ENCODE measurements at regions not wholly inside any gene's neighbourhood (a gene's known extent, or its start where the extent isn't known, plus 50 kb on each side); places are given as distances from the start of the nearest gene placed in this dataset.

DNA sequence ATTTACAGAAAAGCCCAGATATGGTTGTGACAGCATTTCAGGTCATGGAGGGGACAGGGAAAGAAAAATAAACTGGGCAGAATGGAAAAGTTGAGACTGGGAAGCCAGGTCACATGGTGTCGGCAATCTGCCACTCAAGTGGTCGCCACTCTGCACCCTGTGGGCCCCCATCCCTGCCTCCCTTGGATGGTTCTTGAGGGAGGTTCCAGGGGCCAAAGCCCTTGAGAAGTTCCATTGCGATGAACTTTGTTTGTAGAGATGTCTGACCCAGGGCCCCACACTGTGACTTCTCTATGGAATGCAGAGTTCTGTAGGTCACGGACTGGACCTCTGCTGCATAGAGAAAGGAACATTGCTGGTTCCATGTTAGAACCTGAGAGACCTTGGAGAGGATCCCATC is 105.7 kb upstream of the SLC14A2 start:
- Histone ChIP-seq H3K4me3 (ENCODE audit: severe bottlenecking) (no peak overlapping the region), H3K27me3 (ENCODE audit: insufficient read depth, poor library complexity, severe bottlenecking) (no peaks in the 10 kb centered on the region), H3K36me3 (ENCODE audit: low read depth) (no peaks in the 10 kb centered on the region), H3K9me3 (ENCODE audit: severe bottlenecking) (no peaks in the 10 kb centered on the region), H3K27ac (ENCODE audit: poor library complexity, severe bottlenecking) (no peak overlapping the region), H3K4me1 (ENCODE audit: insufficient read depth, poor library complexity, severe bottlenecking) (no peaks in the 10 kb centered on the region)
- TF ChIP-seq, protein P1, sequence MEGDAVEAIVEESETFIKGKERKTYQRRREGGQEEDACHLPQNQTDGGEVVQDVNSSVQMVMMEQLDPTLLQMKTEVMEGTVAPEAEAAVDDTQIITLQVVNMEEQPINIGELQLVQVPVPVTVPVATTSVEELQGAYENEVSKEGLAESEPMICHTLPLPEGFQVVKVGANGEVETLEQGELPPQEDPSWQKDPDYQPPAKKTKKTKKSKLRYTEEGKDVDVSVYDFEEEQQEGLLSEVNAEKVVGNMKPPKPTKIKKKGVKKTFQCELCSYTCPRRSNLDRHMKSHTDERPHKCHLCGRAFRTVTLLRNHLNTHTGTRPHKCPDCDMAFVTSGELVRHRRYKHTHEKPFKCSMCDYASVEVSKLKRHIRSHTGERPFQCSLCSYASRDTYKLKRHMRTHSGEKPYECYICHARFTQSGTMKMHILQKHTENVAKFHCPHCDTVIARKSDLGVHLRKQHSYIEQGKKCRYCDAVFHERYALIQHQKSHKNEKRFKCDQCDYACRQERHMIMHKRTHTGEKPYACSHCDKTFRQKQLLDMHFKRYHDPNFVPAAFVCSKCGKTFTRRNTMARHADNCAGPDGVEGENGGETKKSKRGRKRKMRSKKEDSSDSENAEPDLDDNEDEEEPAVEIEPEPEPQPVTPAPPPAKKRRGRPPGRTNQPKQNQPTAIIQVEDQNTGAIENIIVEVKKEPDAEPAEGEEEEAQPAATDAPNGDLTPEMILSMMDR (IDR thresholded peaks at IDR 0.05; ENCODE audit: poor library complexity, severe bottlenecking): no peak
- no peak for ATAC-seq (ENCODE audit: low read depth)
- DNase-seq (ENCODE audit: low spot score): no peak

DNA sequence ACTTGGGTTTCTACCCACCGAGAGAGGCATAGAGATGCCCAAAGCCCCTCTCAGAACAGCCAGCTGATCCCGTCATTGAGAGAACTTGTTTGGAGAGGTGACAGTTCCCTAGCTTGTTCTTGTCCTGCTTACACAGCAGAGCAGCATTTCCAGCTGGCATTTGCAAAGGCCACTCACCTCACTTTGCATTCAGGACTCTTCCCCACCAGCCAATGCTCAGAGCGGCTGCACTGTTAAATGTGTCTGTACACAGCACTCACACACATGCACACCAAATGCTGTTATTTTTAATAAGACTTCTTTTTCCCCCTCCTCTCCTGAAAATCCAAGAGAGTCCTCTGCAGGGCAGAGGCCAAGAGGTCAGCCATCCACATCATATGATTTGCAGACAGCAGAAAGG is 104.6 kb upstream of the SLC14A2 start:
- no peaks in the 10 kb centered on the region for H3K9me3 ChIP-seq (ENCODE audit: severe bottlenecking)
- no peak overlapping the region for H3K27ac ChIP-seq (ENCODE audit: poor library complexity, severe bottlenecking)
- DNase-seq (ENCODE audit: low spot score) (no peak), ATAC-seq (ENCODE audit: low read depth) (no peak)
- H3K4me3 ChIP-seq (ENCODE audit: severe bottlenecking): no peak overlapping the region
- TF ChIP-seq, protein P1 (IDR thresholded peaks at IDR 0.05; ENCODE audit: poor library complexity, severe bottlenecking): no peak
- no peaks in the 10 kb centered on the region for H3K27me3 ChIP-seq (ENCODE audit: insufficient read depth, poor library complexity, severe bottlenecking)
- H3K36me3 ChIP-seq (ENCODE audit: low read depth): no peaks in the 10 kb centered on the region
- no peaks in the 10 kb centered on the region for H3K4me1 ChIP-seq (ENCODE audit: insufficient read depth, poor library complexity, severe bottlenecking)

DNA sequence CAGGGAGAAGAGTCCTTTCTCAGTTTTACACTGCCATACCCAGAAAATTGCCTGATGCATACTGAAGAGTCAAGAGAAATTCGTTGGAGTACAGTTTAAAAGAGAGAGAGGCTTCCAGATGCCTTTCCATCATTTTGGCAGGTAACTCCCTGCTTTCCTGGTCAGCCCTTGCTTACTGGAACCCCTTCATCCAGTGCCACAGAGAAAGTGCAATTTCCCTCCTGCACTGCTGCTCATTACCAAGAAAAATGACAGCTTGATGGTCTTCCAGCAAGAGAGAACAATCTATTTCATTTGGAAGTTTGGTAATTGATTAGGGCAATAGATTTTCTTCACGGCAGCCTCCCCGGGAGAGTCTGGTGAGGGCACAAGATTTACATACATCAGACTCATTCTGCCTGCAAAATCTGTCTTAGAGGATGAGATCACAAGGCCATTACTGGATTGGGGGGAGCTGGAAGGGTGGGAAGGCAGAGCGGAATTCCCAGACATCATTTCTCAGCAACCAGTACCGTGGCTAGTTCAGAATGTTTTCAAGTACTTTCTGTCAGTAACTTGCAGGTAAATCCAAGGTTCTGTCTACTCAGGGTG is 102.8 kb upstream of the SLC14A2 start:
- TF ChIP-seq, protein P1 (IDR thresholded peaks at IDR 0.05; ENCODE audit: poor library complexity, severe bottlenecking): no peak
- no peak for ATAC-seq (ENCODE audit: low read depth)
- H3K36me3 ChIP-seq (ENCODE audit: low read depth): no peaks in the 10 kb centered on the region
- H3K4me3 ChIP-seq (ENCODE audit: severe bottlenecking): no peak overlapping the region
- DNase-seq (ENCODE audit: low spot score): no peak
- no peak overlapping the region for H3K27ac ChIP-seq (ENCODE audit: poor library complexity, severe bottlenecking)
- no peaks in the 10 kb centered on the region for H3K27me3 ChIP-seq (ENCODE audit: insufficient read depth, poor library complexity, severe bottlenecking)
- H3K4me1 ChIP-seq (ENCODE audit: insufficient read depth, poor library complexity, severe bottlenecking): no peaks in the 10 kb centered on the region
- H3K9me3 ChIP-seq (ENCODE audit: severe bottlenecking): no peaks in the 10 kb centered on the region

DNA sequence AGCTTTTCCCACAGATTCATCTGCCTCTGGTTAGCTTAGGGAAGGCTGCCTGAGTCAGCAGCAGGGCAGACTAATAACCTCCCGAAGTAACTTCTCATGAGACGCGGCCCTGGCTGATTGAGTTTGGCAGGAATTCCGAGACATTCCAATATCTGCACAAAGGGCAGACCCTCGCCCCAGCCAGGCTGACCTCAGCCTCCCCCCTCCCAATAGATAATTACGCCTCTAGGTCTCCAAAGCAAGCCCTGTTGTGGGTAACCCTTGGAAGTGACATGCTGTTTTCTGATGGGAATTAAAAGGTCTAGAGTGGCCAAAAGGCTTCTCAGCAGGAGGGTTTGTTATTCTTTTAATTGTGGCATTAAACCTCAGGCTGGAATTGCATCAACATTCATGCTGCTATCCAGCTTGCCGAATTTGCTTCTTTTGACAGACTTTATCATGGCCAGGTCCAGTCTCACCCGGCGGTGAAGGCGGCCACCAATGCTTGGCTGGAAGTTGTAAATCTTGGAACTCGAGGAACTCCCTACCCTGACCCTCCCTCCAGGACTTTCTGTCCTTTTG is 98.0 kb upstream of the SLC14A2 start:
- H3K27ac ChIP-seq (ENCODE audit: poor library complexity, severe bottlenecking): no peak overlapping the region
- no peaks in the 10 kb centered on the region for H3K36me3 ChIP-seq (ENCODE audit: low read depth)
- ATAC-seq (ENCODE audit: low read depth) (no peak), DNase-seq (ENCODE audit: low spot score) (no peak)
- no peaks in the 10 kb centered on the region for H3K9me3 ChIP-seq (ENCODE audit: severe bottlenecking)
- H3K4me1 ChIP-seq (ENCODE audit: insufficient read depth, poor library complexity, severe bottlenecking): no peaks in the 10 kb centered on the region
- H3K27me3 ChIP-seq (ENCODE audit: insufficient read depth, poor library complexity, severe bottlenecking): no peaks in the 10 kb centered on the region
- TF ChIP-seq, protein P1 (IDR thresholded peaks at IDR 0.05; ENCODE audit: poor library complexity, severe bottlenecking): no peak
- H3K4me3 ChIP-seq (ENCODE audit: severe bottlenecking): no peak overlapping the region
